Astrocyte of the cerebellum (primary cell): ENCODE measurements at regions not wholly inside any gene's neighbourhood (a gene's known extent, or its start where the extent isn't known, plus 50 kb on each side); places are given as distances from the start of the nearest gene placed in this dataset.

ENCODE experiments used
- DNase-seq: peaks from one replicate; pipeline ENCODE4 v3.0.0-alpha.2; 2011; ENCODE audit warnings: low read depth
- H3K4me3 ChIP-seq: 2 replicates; pipeline ENCODE4 v1.5.1; 2011; ENCODE audit warnings: mild to moderate bottlenecking, low read depth, low read length, moderate library complexity
- in situ Hi-C: cut with HindIII; loops from 2 replicates; pipeline ENCODE4 v1.10.0; 2017; ENCODE audit warnings: low sequenced_read_pairs
- TF ChIP-seq, protein P1 (sequence below): IDR thresholded peaks from 2 replicates; pipeline ENCODE4 v1.5.1; 2012; ENCODE audit warnings: low read length, low read depth, moderate library complexity, mild to moderate bottlenecking; ENCODE audit errors: missing control alignments

DNA sequence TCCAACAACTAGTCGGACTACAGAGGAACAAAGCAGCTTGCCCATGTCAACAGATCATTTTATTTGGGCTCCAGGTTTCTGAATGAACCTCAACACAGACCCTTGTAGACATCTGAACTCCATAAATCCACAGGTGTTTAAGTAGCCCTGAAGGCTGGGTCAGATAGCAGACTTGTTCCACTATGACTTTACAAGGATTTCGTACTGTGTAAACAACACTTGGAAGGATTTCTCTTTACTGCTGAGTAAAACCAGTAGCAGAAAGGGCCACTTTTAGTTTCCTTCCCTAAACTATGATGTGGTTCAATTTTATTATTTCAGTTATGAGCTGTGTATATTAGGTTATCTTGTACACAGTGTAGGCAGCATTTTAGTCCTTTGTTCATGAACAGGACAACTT is 316.4 kb upstream of the ADGRL2 start:
- DNase-seq, result no peak
- in situ Hi-C loops, result no loop called here
- H3K4me3 ChIP-seq, result no peak overlapping the region
- TF ChIP-seq, protein P1, sequence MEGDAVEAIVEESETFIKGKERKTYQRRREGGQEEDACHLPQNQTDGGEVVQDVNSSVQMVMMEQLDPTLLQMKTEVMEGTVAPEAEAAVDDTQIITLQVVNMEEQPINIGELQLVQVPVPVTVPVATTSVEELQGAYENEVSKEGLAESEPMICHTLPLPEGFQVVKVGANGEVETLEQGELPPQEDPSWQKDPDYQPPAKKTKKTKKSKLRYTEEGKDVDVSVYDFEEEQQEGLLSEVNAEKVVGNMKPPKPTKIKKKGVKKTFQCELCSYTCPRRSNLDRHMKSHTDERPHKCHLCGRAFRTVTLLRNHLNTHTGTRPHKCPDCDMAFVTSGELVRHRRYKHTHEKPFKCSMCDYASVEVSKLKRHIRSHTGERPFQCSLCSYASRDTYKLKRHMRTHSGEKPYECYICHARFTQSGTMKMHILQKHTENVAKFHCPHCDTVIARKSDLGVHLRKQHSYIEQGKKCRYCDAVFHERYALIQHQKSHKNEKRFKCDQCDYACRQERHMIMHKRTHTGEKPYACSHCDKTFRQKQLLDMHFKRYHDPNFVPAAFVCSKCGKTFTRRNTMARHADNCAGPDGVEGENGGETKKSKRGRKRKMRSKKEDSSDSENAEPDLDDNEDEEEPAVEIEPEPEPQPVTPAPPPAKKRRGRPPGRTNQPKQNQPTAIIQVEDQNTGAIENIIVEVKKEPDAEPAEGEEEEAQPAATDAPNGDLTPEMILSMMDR, result no peak

DNA sequence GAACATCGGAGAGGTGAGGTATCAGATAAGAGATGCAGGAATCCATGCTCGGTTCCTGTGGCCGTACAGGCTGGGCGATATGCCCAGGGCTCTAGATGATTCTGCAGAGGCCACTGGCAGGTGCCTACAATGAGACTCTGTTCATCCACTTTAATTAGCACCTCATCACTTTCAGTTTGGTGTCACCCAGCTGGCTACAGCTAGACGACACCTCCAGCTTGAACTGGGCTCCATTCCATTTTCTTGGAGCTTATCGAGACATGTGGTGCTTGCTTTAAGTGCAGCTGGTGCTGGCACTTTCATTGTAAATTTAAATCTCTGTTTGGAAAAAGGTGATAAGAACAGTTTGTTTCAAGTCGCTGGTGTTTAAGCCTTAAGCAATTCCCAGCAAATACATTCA is 322.5 kb upstream of the ADGRL2 start:
- no peak overlapping the region for H3K4me3 ChIP-seq
- TF ChIP-seq, protein P1, result no peak
- in situ Hi-C loops, result no loop called here
- DNase-seq, result no peak

DNA sequence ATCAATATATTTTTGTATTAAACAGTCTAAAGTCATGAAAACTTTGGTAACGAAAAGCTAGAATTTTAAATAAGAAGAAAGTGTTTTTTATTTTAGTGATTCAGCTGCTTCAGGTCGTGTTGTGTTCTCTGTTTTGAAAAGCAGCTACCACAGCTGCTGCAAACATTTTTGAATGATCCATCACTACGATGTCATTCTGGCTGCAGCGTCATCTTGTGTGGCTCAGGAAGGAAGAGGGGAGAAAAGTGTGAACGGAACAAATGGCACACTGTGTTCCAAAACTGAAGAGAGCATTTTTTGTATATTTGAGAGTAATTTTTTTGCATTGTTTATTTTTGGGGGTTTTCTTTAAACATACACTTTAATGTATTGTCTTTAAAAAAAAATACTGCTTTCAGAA is 323.0 kb upstream of the ADGRL2 start:
- no peak for DNase-seq
- no peak overlapping the region for H3K4me3 ChIP-seq
- in situ Hi-C loops, result no loop called here
- TF ChIP-seq, protein P1, result no peak

DNA sequence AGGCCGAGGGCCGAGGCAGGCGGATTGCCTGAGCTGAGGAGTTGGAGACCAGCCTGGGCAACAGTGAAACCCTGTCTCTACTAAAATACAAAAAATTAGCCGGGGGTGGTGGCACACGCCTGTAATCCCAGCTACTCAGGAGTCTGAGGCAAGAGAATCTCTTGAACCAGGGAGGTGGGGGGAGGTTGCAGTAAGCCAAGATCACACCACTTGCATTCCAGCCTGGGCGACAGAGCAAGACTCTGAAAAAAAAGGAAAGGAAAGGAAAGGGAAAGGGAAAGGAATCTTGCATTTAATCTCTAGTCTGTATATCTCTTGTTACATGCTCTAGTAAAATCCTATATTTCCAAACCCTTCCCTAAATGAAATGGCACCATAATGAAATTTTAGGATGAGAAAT is 328.3 kb upstream of the ADGRL2 start:
- in situ Hi-C loops, result no loop called here
- DNase-seq, result no peak
- TF ChIP-seq, protein P1, result no peak
- H3K4me3 ChIP-seq, result no peak overlapping the region

DNA sequence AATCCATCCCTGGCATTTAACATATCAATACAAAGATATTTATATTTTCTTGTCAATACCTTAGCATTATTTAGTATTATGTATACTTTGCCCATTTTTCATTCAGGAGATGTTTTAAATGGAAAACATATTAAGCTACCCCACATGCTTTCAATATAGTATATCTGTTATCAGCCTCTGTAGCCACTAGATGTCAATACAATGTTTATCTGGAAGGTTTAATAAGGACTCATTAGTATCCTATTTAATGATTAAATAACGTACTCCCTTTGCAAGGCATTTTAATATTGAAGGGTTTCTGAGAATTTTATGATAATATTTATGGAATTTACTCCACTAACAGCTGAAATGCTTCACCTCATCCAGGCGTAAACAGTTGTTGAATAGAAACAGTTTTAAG is 329.5 kb upstream of the ADGRL2 start:
- TF ChIP-seq, protein P1, result no peak
- no peak for DNase-seq
- H3K4me3 ChIP-seq, result no peak overlapping the region
- in situ Hi-C loops, result no loop called here

DNA sequence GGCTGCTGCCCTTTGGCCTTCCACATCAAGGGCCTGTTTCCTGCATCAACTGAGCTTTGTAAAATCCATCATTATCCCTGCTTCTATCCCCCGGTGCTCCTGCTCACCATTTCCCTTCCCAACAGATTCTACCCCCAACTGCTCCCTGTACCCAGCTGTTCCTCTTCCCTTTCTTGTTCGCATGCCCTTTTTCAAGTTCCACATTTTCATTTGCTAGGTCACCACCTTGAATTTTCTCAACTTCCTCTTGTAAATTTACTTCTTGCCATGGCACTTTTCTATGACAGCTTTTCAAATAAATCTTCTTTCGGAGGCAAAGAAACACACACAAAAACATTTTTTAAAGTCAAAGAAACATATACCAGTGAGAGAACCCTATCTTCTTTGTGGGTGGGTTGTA is 330.5 kb upstream of the ADGRL2 start:
- in situ Hi-C loops, result no loop called here
- H3K4me3 ChIP-seq, result no peak overlapping the region
- TF ChIP-seq, protein P1, result no peak
- no peak for DNase-seq

DNA sequence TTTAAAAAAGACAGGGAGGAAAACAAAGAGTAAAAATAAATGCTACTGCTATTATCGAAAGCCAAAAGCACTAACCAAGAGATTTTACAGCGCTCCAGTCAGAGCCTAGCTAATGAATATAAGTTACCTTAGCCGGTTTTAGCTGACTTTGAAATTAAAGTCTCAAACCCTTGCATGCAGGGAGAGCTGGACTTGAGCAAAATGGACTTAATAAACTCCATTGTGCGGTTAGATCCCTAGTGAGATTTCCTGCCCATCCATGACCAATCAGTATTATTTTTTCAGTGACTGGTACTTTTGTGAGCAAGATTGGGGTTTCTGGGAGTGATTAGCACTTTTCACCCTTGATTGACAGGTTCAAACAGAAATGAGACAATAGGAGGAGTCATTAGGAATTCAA is 333.4 kb upstream of the ADGRL2 start:
- no peak overlapping the region for H3K4me3 ChIP-seq
- in situ Hi-C loops, result no loop called here
- TF ChIP-seq, protein P1, result no peak
- peak; percentile 3 for DNase-seq
